Endothelial cell of umbilical vein (primary cell): ENCODE measurements at regions not wholly inside any gene's neighbourhood (a gene's known extent, or its start where the extent isn't known, plus 50 kb on each side); places are given as distances from the start of the nearest gene placed in this dataset.

Experiments
- CTCF ChIP-seq, 2 donors: IDR thresholded peaks; 1 replicate in 1 of 2; 2 replicates in 1 of 2; pipeline ENCODE4 v1.5.1; 2011; ENCODE audit warnings: low read length in 2 of 2, mild to moderate bottlenecking in 2 of 2, moderate library complexity in 2 of 2, control low read depth in 1 of 2, inconsistent platforms in 1 of 2, low read depth in 1 of 2; ENCODE audit not compliant: insufficient read depth in 1 of 2; ENCODE audit errors: extremely low read depth in 1 of 2
- EZH2 ChIP-seq: IDR thresholded peaks from 2 replicates; pipeline ENCODE4 v1.6.1; 2012; ENCODE audit warnings: borderline replicate concordance, low read depth, mild to moderate bottlenecking, moderate library complexity, low read length, inconsistent platforms; ENCODE audit not compliant: severe bottlenecking
- GATA2 ChIP-seq: IDR thresholded peaks from 2 replicates; pipeline ENCODE4 v1.7.0; 2011; ENCODE audit warnings: low read depth, mild to moderate bottlenecking, moderate library complexity, mixed read lengths, low read length; ENCODE audit not compliant: insufficient read length, insufficient read depth
- MAX ChIP-seq: IDR thresholded peaks from 2 replicates; pipeline ENCODE4 v1.6.1; 2011; ENCODE audit not compliant: insufficient read depth, insufficient read length
- MYC ChIP-seq: IDR thresholded peaks from one replicate; pipeline ENCODE4 v1.6.1; 2011; ENCODE audit warnings: mild to moderate bottlenecking, low read depth, low read length
- POLR2A ChIP-seq: IDR thresholded peaks from 2 replicates; pipeline ENCODE4 v1.6.1; 2012; ENCODE audit warnings: low read depth, mild to moderate bottlenecking, control low read depth, low read length
- POLR2AphosphoS5 ChIP-seq: IDR thresholded peaks from 2 replicates; pipeline ENCODE4 v1.6.1; 2012; ENCODE audit warnings: low read depth, mild to moderate bottlenecking, control low read depth, low read length, moderate library complexity; ENCODE audit not compliant: insufficient read depth

- no peak for TF ChIP-seq POLR2A
- no peak for TF ChIP-seq POLR2AphosphoS5
- TF ChIP-seq EZH2 = no peak
- no peak for TF ChIP-seq CTCF (IDR thresholded peaks at IDR 0.05; ENCODE audit: extremely low read depth in 1 of 2, insufficient read depth in 1 of 2, low read depth in 1 of 2, low read length in 2 of 2)
- no peak for TF ChIP-seq MYC
- TF ChIP-seq GATA2 = no peak
- no peak for TF ChIP-seq MAX
Observed at GRCh38 chr1:182122256-182122912, 60.9 kb upstream of the ZNF648 start.
